HepG2 (cell line): ENCODE measurements at regions not wholly inside any gene's neighbourhood (a gene's known extent, or its start where the extent isn't known, plus 50 kb on each side); places are given as distances from the start of the nearest gene placed in this dataset.
"Not testable (repeated sequence)": the region's sequence is repeated elsewhere in the genome, so short reads cannot be mapped to it uniquely, and the experiment has no call there.

Source experiments
- BHLHE40 ChIP-seq: IDR thresholded peaks from 2 replicates; pipeline ENCODE4 v1.6.1; 2011; ENCODE audit warnings: low read length, improper control_type of control experiment
- CEBPB ChIP-seq: IDR thresholded peaks from 2 replicates; pipeline ENCODE4 v1.6.1; 2011; ENCODE audit warnings: low read depth, low read length, improper control_type of control experiment, borderline replicate concordance
- ETV5 ChIP-seq: IDR thresholded peaks from 2 replicates; pipeline ENCODE4 v1.6.1; 2018; ENCODE audit warnings: missing biosample characterization, missing genetic modification reagents, inconsistent platforms, borderline replicate concordance
- FOXM1 ChIP-seq: sonication (generic); formaldehyde crosslinking; IDR thresholded peaks from 2 replicates; pipeline ENCODE4 v1.5.0; 2020; ENCODE audit warnings: missing genetic modification reagents
- KLF9 ChIP-seq: IDR thresholded peaks from 2 replicates; pipeline ENCODE4 v1.6.1; 2016; ENCODE audit warnings: low read depth
- NR2C2 ChIP-seq: sonication (generic); formaldehyde crosslinking; IDR thresholded peaks from 2 replicates; pipeline ENCODE4 v1.4.0; 2020; ENCODE audit warnings: missing genetic modification reagents, mild to moderate bottlenecking, moderate library complexity, borderline replicate concordance
- SMARCC2 ChIP-seq: fragments of 450-650 bp; IDR thresholded peaks from 2 replicates; pipeline ENCODE4 v1.6.1; 2017; ENCODE audit warnings: antibody characterized with exemption, mild to moderate bottlenecking
- TF ChIP-seq, protein P1 (sequence below), 2 experiments: IDR thresholded peaks; 2 replicates each; pipeline ENCODE4 v1.6.1; 2011 to 2012; ENCODE audit warnings: low read length in 2 of 2, borderline replicate concordance in 1 of 2, low read depth in 1 of 2, mild to moderate bottlenecking in 1 of 2, moderate library complexity in 1 of 2
- TF ChIP-seq, protein P2 (sequence below): sonication (generic); formaldehyde crosslinking; IDR thresholded peaks from 2 replicates; pipeline ENCODE4 v1.5.0; 2020; ENCODE audit warnings: mild to moderate bottlenecking, missing genetic modification reagents, moderate library complexity
- TF ChIP-seq, protein P3 (sequence below): IDR thresholded peaks from 2 replicates; pipeline ENCODE4 v1.6.1; 2016; ENCODE audit warnings: mild to moderate bottlenecking, missing biosample characterization, missing genetic modification reagents
- TF ChIP-seq, protein P4 (sequence below): sonication (generic); formaldehyde crosslinking; IDR thresholded peaks from 2 replicates; pipeline ENCODE4 v1.8.0; 2022; ENCODE audit warnings: mild to moderate bottlenecking, missing genetic modification reagents; ENCODE audit not compliant: insufficient replicate concordance

GRCh38 chr21:10359911-10360310, 161.5 kb upstream of the TPTE start:
- not testable (repeated sequence) for TF ChIP-seq NR2C2 (CRISPR knock-in tag); BHLHE40; KLF9 (CRISPR knock-in tag); ETV5 (CRISPR knock-in tag); SMARCC2; CEBPB; FOXM1
- TF ChIP-seq, protein P1, sequence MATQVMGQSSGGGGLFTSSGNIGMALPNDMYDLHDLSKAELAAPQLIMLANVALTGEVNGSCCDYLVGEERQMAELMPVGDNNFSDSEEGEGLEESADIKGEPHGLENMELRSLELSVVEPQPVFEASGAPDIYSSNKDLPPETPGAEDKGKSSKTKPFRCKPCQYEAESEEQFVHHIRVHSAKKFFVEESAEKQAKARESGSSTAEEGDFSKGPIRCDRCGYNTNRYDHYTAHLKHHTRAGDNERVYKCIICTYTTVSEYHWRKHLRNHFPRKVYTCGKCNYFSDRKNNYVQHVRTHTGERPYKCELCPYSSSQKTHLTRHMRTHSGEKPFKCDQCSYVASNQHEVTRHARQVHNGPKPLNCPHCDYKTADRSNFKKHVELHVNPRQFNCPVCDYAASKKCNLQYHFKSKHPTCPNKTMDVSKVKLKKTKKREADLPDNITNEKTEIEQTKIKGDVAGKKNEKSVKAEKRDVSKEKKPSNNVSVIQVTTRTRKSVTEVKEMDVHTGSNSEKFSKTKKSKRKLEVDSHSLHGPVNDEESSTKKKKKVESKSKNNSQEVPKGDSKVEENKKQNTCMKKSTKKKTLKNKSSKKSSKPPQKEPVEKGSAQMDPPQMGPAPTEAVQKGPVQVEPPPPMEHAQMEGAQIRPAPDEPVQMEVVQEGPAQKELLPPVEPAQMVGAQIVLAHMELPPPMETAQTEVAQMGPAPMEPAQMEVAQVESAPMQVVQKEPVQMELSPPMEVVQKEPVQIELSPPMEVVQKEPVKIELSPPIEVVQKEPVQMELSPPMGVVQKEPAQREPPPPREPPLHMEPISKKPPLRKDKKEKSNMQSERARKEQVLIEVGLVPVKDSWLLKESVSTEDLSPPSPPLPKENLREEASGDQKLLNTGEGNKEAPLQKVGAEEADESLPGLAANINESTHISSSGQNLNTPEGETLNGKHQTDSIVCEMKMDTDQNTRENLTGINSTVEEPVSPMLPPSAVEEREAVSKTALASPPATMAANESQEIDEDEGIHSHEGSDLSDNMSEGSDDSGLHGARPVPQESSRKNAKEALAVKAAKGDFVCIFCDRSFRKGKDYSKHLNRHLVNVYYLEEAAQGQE (IDR thresholded peaks at IDR 0.05; ENCODE audit: borderline replicate concordance in 1 of 2, low read depth in 1 of 2, low read length in 2 of 2): not testable (repeated sequence)
- TF ChIP-seq, protein P2, sequence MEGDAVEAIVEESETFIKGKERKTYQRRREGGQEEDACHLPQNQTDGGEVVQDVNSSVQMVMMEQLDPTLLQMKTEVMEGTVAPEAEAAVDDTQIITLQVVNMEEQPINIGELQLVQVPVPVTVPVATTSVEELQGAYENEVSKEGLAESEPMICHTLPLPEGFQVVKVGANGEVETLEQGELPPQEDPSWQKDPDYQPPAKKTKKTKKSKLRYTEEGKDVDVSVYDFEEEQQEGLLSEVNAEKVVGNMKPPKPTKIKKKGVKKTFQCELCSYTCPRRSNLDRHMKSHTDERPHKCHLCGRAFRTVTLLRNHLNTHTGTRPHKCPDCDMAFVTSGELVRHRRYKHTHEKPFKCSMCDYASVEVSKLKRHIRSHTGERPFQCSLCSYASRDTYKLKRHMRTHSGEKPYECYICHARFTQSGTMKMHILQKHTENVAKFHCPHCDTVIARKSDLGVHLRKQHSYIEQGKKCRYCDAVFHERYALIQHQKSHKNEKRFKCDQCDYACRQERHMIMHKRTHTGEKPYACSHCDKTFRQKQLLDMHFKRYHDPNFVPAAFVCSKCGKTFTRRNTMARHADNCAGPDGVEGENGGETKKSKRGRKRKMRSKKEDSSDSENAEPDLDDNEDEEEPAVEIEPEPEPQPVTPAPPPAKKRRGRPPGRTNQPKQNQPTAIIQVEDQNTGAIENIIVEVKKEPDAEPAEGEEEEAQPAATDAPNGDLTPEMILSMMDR: not testable (repeated sequence)
- TF ChIP-seq, protein P3, sequence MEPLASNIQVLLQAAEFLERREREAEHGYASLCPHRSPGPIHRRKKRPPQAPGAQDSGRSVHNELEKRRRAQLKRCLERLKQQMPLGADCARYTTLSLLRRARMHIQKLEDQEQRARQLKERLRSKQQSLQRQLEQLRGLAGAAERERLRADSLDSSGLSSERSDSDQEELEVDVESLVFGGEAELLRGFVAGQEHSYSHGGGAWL (CRISPR knock-in tag): not testable (repeated sequence)
- TF ChIP-seq, protein P4, sequence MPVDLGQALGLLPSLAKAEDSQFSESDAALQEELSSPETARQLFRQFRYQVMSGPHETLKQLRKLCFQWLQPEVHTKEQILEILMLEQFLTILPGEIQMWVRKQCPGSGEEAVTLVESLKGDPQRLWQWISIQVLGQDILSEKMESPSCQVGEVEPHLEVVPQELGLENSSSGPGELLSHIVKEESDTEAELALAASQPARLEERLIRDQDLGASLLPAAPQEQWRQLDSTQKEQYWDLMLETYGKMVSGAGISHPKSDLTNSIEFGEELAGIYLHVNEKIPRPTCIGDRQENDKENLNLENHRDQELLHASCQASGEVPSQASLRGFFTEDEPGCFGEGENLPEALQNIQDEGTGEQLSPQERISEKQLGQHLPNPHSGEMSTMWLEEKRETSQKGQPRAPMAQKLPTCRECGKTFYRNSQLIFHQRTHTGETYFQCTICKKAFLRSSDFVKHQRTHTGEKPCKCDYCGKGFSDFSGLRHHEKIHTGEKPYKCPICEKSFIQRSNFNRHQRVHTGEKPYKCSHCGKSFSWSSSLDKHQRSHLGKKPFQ (CRISPR knock-in tag): not testable (repeated sequence)
